ENCODE measurements at regions not wholly inside any gene's neighbourhood (a gene's known extent, or its start where the extent isn't known, plus 50 kb on each side); places are given as distances from the start of the nearest gene placed in this dataset.

GRCh38 chr1:34405266-34405959, 228.7 kb downstream of the C1orf94 start:
- DNase-seq (ENCODE audit: extremely low read depth in 1 of 2, low read depth in 1 of 2) = no peak

GRCh38 chr1:34406377-34406776, 229.7 kb downstream of the C1orf94 start:
- DNase-seq (ENCODE audit: extremely low read depth in 1 of 2, low read depth in 1 of 2) = no peak

- no peak for DNase-seq (ENCODE audit: extremely low read depth in 1 of 2, low read depth in 1 of 2)
Observed at GRCh38 chr1:34406833-34407539, 230.3 kb downstream of the C1orf94 start.

- DNase-seq (ENCODE audit: extremely low read depth in 1 of 2, low read depth in 1 of 2) = no peak
Observed at GRCh38 chr1:34408011-34408410, 231.3 kb downstream of the C1orf94 start.

- no peak for DNase-seq (ENCODE audit: extremely low read depth in 1 of 2, low read depth in 1 of 2)
Observed at GRCh38 chr1:34409689-34410229, 233.1 kb downstream of the C1orf94 start.

- no peak for DNase-seq (ENCODE audit: extremely low read depth in 1 of 2, low read depth in 1 of 2)
Observed at GRCh38 chr1:34412598-34413370, 236.1 kb downstream of the C1orf94 start.

GRCh38 chr1:34415140-34415539, 238.4 kb downstream of the C1orf94 start:
- no peak for DNase-seq (ENCODE audit: extremely low read depth in 1 of 2, low read depth in 1 of 2)

GRCh38 chr1:34418166-34418565, 241.5 kb downstream of the C1orf94 start:
- no peak for DNase-seq (ENCODE audit: extremely low read depth in 1 of 2, low read depth in 1 of 2)

GRCh38 chr1:34419663-34420136, 243.0 kb downstream of the C1orf94 start:
- no peak for DNase-seq (ENCODE audit: extremely low read depth in 1 of 2, low read depth in 1 of 2)

GRCh38 chr1:34425046-34425445, 248.3 kb downstream of the C1orf94 start:
- DNase-seq (ENCODE audit: extremely low read depth in 1 of 2, low read depth in 1 of 2) = no peak

GRCh38 chr1:34425785-34426184, 249.1 kb downstream of the C1orf94 start:
- no peak for DNase-seq (ENCODE audit: extremely low read depth in 1 of 2, low read depth in 1 of 2)

- DNase-seq (ENCODE audit: extremely low read depth in 1 of 2, low read depth in 1 of 2) = no peak
Observed at GRCh38 chr1:34426325-34426896, 249.7 kb downstream of the C1orf94 start.

GRCh38 chr1:34427170-34427569, 250.5 kb downstream of the C1orf94 start:
- DNase-seq (ENCODE audit: extremely low read depth in 1 of 2, low read depth in 1 of 2) = no peak

GRCh38 chr1:34433099-34433498, 256.4 kb downstream of the C1orf94 start:
- no peak for DNase-seq (ENCODE audit: extremely low read depth in 1 of 2, low read depth in 1 of 2)

GRCh38 chr1:34436836-34437235, 260.1 kb downstream of the C1orf94 start:
- DNase-seq (ENCODE audit: extremely low read depth in 1 of 2, low read depth in 1 of 2) = no peak

- DNase-seq (ENCODE audit: extremely low read depth in 1 of 2, low read depth in 1 of 2) = no peak
Observed at GRCh38 chr1:34441259-34442069, 264.8 kb downstream of the C1orf94 start.

- DNase-seq (ENCODE audit: extremely low read depth in 1 of 2, low read depth in 1 of 2) = no peak
Observed at GRCh38 chr1:34444516-34444915, 267.8 kb downstream of the C1orf94 start.

- DNase-seq (ENCODE audit: extremely low read depth in 1 of 2, low read depth in 1 of 2) = no peak
Observed at GRCh38 chr1:34450325-34450724, 273.6 kb downstream of the C1orf94 start.

GRCh38 chr1:34452451-34452850, 275.7 kb downstream of the C1orf94 start:
- DNase-seq (ENCODE audit: extremely low read depth in 1 of 2, low read depth in 1 of 2) = no peak

- DNase-seq (ENCODE audit: extremely low read depth in 1 of 2, low read depth in 1 of 2) = no peak
Observed at GRCh38 chr1:34455121-34455520, 278.4 kb downstream of the C1orf94 start.

Measured in stimulated activated CD8-positive, alpha-beta memory T cell treated with anti-CD3 and anti-CD28 coated beads, Interleukin-7, amount 100 ng/mL, for 48 hours (primary cell).